Ovary (tissue), 3 donors: ENCODE measurements at regions not wholly inside any gene's neighbourhood (a gene's known extent, or its start where the extent isn't known, plus 50 kb on each side); places are given as distances from the start of the nearest gene placed in this dataset.

ENCODE experiments used
- CTCF ChIP-seq, 3 donors: fragments of 450-650 bp in 2 of 3; fragments of 200-600 bp in 1 of 3; IDR thresholded peaks; one replicate each; pipeline versions ENCODE4 v1.5.1 to v1.8.0; 2016 to 2022; ENCODE audit warnings: antibody characterized with exemption in 3 of 3, mild to moderate bottlenecking in 1 of 3
- EP300 ChIP-seq: sonication (generic); formaldehyde crosslinking; IDR thresholded peaks from one replicate; pipeline ENCODE4 v1.6.1; 2017; ENCODE audit warnings: antibody characterized with exemption
- POLR2A ChIP-seq: fragments of 450-650 bp; IDR thresholded peaks from one replicate; pipeline ENCODE4 v1.6.1; 2017; ENCODE audit warnings: antibody characterized with exemption, mild to moderate bottlenecking, moderate library complexity
- donor health status: DM: no; HTN: no; CAD: no.

- no peak for TF ChIP-seq POLR2A
- no peak for TF ChIP-seq CTCF (IDR thresholded peaks at IDR 0.05)
- TF ChIP-seq EP300, result no peak
Observed at GRCh38 chr2:106278112-106278876, 84.2 kb upstream of the UXS1 start.
